ENCODE measurements at regions not wholly inside any gene's neighbourhood (a gene's known extent, or its start where the extent isn't known, plus 50 kb on each side); places are given as distances from the start of the nearest gene placed in this dataset.

DNA sequence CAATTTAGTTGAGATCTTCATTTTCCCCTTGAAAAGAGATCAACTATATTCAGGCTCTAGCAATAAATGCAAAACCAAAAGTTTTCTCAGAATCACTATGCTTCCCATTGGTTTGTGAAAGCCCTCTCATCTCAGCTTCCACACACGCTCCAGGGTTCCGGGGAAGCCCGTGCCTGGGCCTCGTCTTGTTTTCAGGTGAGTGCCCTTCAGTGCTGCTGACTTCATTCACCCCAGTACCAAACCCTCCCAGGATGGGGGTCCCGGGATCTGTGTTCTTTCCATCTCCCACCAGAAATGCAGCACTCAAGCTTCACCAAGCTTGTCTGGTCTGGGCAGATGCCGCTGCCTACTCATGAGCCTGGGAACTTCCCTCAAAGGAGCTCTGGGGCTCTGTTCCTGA, 97.7 kb downstream of the TEX29 start:
- Histone ChIP-seq H3K36me3 (no peaks in the 10 kb centered on the region), H3K27me3 (peaks cover 0 to 36% (median 7%) of the 10 kb centered on the region in 9 donors), H3K4me1 (no peaks in the 10 kb centered on the region), H3K9me3 (no peaks in the 10 kb centered on the region), H3K27ac (no peak overlapping the region), H3K4me3 (no peak overlapping the region)
- 85 to 89% (median 87%) methylated on average over 6 of the region's 6 CpGs for WGBS, 4 donors
- intact Hi-C loops (cut with DNase I): no loop called here
- TF ChIP-seq POLR2A (IDR thresholded peaks at IDR 0.05): no peak
- TF ChIP-seq, protein P1, sequence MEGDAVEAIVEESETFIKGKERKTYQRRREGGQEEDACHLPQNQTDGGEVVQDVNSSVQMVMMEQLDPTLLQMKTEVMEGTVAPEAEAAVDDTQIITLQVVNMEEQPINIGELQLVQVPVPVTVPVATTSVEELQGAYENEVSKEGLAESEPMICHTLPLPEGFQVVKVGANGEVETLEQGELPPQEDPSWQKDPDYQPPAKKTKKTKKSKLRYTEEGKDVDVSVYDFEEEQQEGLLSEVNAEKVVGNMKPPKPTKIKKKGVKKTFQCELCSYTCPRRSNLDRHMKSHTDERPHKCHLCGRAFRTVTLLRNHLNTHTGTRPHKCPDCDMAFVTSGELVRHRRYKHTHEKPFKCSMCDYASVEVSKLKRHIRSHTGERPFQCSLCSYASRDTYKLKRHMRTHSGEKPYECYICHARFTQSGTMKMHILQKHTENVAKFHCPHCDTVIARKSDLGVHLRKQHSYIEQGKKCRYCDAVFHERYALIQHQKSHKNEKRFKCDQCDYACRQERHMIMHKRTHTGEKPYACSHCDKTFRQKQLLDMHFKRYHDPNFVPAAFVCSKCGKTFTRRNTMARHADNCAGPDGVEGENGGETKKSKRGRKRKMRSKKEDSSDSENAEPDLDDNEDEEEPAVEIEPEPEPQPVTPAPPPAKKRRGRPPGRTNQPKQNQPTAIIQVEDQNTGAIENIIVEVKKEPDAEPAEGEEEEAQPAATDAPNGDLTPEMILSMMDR (IDR thresholded peaks at IDR 0.05): no peak
- ATAC-seq: no peak
- DNase-seq: no peak

DNA sequence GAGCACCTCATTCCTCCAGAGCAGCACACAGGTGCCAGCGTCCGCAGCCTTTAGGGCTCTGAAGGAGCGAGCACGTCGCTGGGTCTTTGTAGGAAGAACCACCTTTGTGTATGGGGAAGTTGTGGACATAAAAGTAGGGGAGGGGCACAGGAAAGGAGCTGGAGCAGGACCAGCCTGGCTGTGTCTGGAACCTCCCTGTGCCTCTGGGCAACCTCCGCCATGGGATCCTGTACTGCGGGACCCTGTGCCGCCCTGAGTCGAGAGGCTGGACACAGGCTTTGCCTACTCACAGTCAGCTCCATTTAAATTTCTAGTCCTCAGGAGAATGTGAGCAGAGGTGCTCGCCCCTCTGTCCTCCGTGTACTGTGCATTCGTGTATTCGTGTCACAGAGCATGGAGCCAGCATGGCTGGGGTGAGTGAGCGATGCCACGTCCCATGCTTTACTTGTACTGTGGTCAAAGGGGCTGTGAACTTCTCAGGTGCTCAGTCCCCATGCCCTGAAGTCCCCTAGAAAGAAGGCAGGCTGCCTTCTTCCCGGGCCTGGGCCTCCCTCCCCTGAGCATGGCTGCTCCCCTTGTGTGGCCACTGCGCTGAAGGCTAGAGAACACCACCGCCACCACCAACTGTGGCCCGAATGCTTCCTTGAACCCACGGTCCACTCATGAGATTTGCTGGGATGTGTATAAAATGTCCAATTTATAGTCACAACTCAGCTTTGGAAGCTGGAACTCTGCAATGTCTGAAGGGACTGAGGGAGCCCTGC, 99.9 kb downstream of the TEX29 start:
- Histone ChIP-seq H3K36me3 (no peaks in the 10 kb centered on the region), H3K27ac (no peak overlapping the region), H3K9me3 (no peaks in the 10 kb centered on the region), H3K27me3 (peaks cover 0 to 17% (median 0%) of the 10 kb centered on the region in 9 donors), H3K4me1 (no peaks in the 10 kb centered on the region), H3K4me3 (no peak overlapping the region)
- TF ChIP-seq, protein P1 (IDR thresholded peaks at IDR 0.05): no peak
- no peak for TF ChIP-seq POLR2A (IDR thresholded peaks at IDR 0.05)
- intact Hi-C loops (cut with DNase I): no loop called here
- no peak for DNase-seq
- WGBS, 4 donors: 87 to 91% (median 89%) methylated on average over 20 of the region's 20 CpGs
- ATAC-seq: no peak

DNA sequence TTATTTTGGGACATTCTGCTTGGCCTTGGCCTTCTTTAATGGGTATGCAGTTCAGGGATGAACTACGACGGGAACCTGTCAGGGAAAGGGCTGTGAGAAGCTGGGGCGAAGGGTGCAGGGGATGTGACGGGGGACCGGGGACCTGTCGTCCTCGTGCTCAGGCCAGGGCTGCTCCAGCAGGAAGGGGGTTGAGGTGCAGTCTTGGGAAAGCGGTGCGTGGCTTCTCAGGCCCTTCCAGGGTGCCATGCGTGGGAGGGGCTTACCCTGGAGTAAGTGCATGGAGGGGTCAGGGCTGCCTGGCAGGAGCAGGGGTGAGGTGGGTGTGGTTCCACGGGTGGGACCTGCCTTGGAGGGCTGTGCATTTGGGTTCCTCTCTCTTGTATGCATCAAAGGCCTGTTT, 100.8 kb downstream of the TEX29 start:
- H3K27ac ChIP-seq: no peak overlapping the region
- H3K36me3 ChIP-seq: no peaks in the 10 kb centered on the region
- H3K4me3 ChIP-seq: no peak overlapping the region
- no peaks in the 10 kb centered on the region for H3K4me1 ChIP-seq
- H3K9me3 ChIP-seq: no peaks in the 10 kb centered on the region
- WGBS, 4 donors: 76 to 83% (median 81%) methylated on average over 11 of the region's 11 CpGs
- H3K27me3 ChIP-seq: peaks cover 0 to 21% (median 0%) of the 10 kb centered on the region in 9 donors
- intact Hi-C loops (cut with DNase I): no loop called here
- ATAC-seq: no peak
- TF ChIP-seq, protein P1 (IDR thresholded peaks at IDR 0.05): no peak
- TF ChIP-seq POLR2A (IDR thresholded peaks at IDR 0.05): no peak
- DNase-seq: no peak

DNA sequence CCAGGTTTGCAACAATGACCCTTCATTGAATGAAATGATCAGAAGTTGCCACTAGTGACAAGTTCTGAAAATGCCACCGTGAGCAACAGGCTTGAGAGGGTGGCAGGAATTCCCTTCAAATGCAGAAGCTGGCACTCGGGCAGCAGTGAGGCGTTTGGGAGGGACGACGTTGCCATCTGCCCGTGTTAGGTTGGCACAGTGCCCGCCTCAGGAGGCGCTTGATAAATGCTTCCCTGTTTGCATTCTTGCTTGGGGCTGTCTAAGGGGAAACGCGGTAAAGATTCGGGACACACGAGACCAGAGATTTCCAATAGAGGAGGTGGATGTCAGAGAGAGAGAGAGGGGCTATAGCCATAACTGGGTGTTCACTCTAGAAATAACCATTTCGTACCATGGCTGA, 101.9 kb downstream of the TEX29 start:
- DNase-seq (no peak), ATAC-seq (no peak)
- no peaks in the 10 kb centered on the region for H3K4me1 ChIP-seq
- H3K36me3 ChIP-seq: no peaks in the 10 kb centered on the region
- H3K9me3 ChIP-seq: no peaks in the 10 kb centered on the region
- TF ChIP-seq, protein P1 (IDR thresholded peaks at IDR 0.05): no peak
- TF ChIP-seq POLR2A (IDR thresholded peaks at IDR 0.05): no peak
- peaks cover 0 to 24% (median 0%) of the 10 kb centered on the region in 9 donors for H3K27me3 ChIP-seq
- no peak overlapping the region for H3K4me3 ChIP-seq
- intact Hi-C loops (cut with DNase I): no loop called here
- H3K27ac ChIP-seq: no peak overlapping the region
- WGBS, 4 donors: 61 to 74% (median 69%) methylated on average over 13 of the region's 13 CpGs
